Mucosa of gallbladder (tissue), 1 donor: ENCODE measurements at regions not wholly inside any gene's neighbourhood (a gene's known extent, or its start where the extent isn't known, plus 50 kb on each side); places are given as distances from the start of the nearest gene placed in this dataset.
A peak's percentile ranks its signal among the peaks of the same experiment; 100 is the strongest.

Experiments used
- DNase-seq: peaks from one replicate; pipeline ENCODE4 v3.0.0-alpha.2; 2020; ENCODE audit warnings: low spot score
- donor health status: DM: no; HTN: no; CAD: no.

- DNase-seq: no peak
Measured at GRCh38 chr21:41632748-41633475, 125.0 kb upstream of the TMPRSS2 start.

- peak; percentile 68 for DNase-seq
Measured at GRCh38 chr21:41631564-41632461, 123.9 kb upstream of the TMPRSS2 start.

GRCh38 chr21:41630917-41631316 lies 123.0 kb upstream of the TMPRSS2 start:
- no peak for DNase-seq

GRCh38 chr21:41630249-41630648 lies 122.3 kb upstream of the TMPRSS2 start:
- no peak for DNase-seq

- no peak for DNase-seq
Measured at GRCh38 chr21:41628256-41628655, 120.3 kb upstream of the TMPRSS2 start.

- no peak for DNase-seq
Measured at GRCh38 chr21:41627428-41627827, 119.5 kb upstream of the TMPRSS2 start.

GRCh38 chr21:41626021-41626420 lies 118.1 kb upstream of the TMPRSS2 start:
- no peak for DNase-seq

GRCh38 chr21:41625428-41625827 lies 117.5 kb upstream of the TMPRSS2 start:
- DNase-seq: no peak

GRCh38 chr21:41624674-41625310 lies 116.8 kb upstream of the TMPRSS2 start:
- no peak for DNase-seq

- no peak for DNase-seq
Measured at GRCh38 chr21:41623945-41624344, 116.0 kb upstream of the TMPRSS2 start.

GRCh38 chr21:41622831-41623548 lies 115.0 kb upstream of the TMPRSS2 start:
- DNase-seq: no peak

- no peak for DNase-seq
Measured at GRCh38 chr21:41622201-41622600, 114.2 kb upstream of the TMPRSS2 start.

GRCh38 chr21:41621513-41621912 lies 113.6 kb upstream of the TMPRSS2 start:
- no peak for DNase-seq

GRCh38 chr21:41620982-41621381 lies 113.0 kb upstream of the TMPRSS2 start:
- DNase-seq: no peak

- no peak for DNase-seq
Measured at GRCh38 chr21:41620541-41620940, 112.6 kb upstream of the TMPRSS2 start.

- no peak for DNase-seq
Measured at GRCh38 chr21:41616031-41616591, 108.2 kb upstream of the TMPRSS2 start.

- DNase-seq: no peak
Measured at GRCh38 chr21:41615613-41616012, 107.7 kb upstream of the TMPRSS2 start.

GRCh38 chr21:41614511-41614910 lies 106.6 kb upstream of the TMPRSS2 start:
- no peak for DNase-seq

GRCh38 chr21:41613533-41613909 lies 105.6 kb upstream of the TMPRSS2 start:
- no peak for DNase-seq

- peak; percentile 80 for DNase-seq
Measured at GRCh38 chr21:41612674-41613532, 104.9 kb upstream of the TMPRSS2 start.
